OCI-LY1 (cell line): ENCODE measurements at regions not wholly inside any gene's neighbourhood (a gene's known extent, or its start where the extent isn't known, plus 50 kb on each side); places are given as distances from the start of the nearest gene placed in this dataset.

Experiments used
- CTCF ChIP-seq: fragments of 200-600 bp; sonication (generic), shearing (Covaris generic); IDR thresholded peaks from 2 replicates; pipeline ENCODE4 v1.5.1; 2017; ENCODE audit warnings: mild to moderate bottlenecking, antibody characterized with exemption, low read length, moderate library complexity, mixed read lengths
- EZH2 ChIP-seq: fragments of 200-600 bp; sonication (generic), shearing (Covaris generic); IDR thresholded peaks from 2 replicates; pipeline ENCODE4 v1.8.0; 2017; ENCODE audit warnings: borderline replicate concordance, mixed run types, mild to moderate bottlenecking, antibody characterized with exemption, low read length, moderate library complexity, mixed read lengths

- TF ChIP-seq CTCF (no peak), EZH2 (no peak)
Observed at GRCh38 chr18:23350188-23350587, 102.9 kb upstream of the RIOK3 start.
